Inflammatory macrophage treated with lipopolysaccharide for 1 hour (primary cell): ENCODE measurements at regions not wholly inside any gene's neighbourhood (a gene's known extent, or its start where the extent isn't known, plus 50 kb on each side); places are given as distances from the start of the nearest gene placed in this dataset.

Source experiments
- DNase-seq, 2 donors: peaks; one replicate each; pipeline ENCODE4 v3.0.0-alpha.2; 2020 to 2022

DNA sequence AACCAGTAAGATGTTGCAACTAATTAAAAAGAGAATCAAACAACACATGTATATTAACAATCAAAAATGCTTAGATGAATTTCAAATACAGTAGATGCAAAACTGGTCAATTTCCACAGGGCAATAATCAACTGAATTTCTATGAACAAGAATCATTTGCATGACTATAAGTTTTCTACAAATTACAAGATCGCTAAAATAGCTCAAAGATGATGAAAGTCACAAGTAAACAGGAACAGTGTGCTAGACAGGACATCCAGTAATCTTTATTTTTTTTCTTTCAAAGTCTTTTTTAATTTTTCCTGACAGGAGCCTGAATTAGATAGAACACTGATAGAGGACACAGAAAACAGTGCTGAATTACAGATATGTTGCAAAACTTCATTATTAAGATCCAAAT lies 608.2 kb upstream of the DAB2 start:
- no peak for DNase-seq

DNA sequence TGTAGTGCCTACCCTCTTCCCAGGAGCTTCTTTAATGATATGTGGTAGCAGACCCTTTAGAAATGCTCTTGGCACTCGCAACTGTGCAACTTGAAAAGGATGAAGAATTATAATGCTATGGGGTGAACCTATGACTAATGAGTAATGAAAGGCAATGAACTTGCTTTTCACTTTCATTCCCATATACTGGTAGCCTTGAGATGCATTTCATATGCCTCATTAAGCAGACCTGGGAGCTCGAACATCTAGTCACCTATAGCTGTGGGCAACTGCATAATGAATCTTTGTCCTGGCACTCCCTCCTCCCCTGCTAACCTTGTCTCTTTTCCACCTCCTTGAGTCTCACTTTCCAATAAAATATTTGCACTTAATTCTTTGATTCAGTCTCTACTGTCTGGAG lies 605.9 kb upstream of the DAB2 start:
- DNase-seq, result no peak

DNA sequence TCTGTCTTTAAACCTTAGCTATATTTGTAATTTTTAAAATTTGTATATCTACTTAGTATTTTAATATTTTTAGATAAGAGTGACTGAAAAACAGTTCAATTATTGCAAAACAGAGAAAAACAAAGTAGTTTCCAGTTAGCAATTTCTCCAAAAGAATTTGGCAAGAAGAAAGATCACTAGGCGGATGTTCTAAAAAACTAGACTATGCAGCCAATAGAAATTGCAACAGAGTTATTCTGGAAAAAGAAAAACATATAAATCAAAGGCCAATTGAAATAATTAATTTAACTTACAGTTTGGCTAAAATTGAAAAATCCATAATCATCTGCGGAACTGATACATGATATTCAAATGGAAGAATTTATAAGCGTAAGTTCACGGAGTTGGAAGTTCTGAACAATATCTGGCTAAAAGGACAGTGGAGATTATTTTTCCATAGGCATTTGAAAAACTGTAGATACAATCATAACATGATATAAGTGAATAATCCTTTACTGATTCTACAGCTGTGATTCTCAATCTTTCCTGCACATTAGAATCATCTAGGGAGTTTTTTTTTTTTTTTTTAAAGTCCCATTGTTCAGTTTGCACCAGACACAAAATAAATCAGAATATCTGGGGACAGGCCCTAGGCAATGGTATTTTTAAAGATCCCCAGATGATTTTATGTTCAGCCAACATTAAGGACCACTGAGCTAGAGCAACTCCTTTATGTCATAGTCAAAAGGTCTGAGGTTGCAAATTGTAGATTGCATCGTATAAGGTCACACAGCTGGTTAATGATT lies 605.1 kb upstream of the DAB2 start:
- no peak for DNase-seq

DNA sequence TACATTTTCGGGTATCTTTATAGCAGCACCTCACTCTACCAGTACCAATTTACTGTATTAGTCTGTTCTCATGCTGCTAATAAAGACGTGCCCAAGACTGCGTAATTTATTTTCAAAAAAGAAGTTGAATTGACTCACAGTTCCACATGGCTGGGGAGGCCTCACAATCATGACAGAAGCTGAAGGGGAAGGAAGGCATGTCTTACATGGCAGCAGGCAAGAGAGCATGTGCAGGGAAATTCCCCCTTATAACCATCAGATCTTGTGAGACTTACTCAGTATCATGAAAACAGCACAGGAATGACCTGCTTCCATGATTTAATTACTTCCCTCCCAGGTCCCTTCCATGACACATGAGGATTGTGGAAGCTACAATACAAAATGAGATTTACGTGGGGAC lies 602.6 kb upstream of the DAB2 start:
- peak; percentile 25 to 47 for DNase-seq

DNA sequence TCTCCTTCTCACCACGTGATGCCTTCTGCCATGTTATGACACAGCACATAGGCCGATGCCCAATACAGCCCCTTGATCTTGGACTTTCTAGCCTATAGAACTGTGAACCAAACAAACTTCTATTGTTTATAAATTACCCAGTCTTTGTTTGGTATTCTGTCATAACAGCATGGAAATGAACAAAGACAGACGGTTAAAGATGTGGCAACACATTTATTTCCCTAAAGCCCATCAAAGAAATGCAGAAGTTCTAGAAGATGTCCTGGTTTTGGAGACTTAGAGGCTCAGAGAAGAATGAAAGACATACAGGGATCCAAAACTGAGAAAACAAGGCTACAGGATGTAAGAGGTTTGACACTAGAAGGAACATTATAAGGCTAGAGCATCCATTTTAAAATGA lies 600.8 kb upstream of the DAB2 start:
- peak; percentile 30 to 48 for DNase-seq

DNA sequence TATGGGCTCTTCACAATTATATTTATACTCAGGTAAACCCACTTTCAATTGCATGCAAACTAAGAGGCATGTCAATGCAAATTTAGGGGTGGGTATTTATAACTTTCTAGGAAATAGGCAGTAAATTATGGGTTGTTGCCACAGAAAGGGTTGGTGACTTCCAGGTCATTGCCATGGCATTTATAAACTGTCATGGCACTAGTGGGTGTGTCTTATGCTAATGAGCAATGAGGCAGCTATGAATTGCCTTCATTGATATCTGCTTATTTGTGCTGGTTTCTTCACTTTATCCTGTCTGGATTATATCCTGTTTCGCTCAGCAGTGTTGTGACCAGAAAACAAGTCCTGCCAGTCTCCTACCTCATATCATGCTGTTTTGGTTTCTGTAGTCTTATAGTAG lies 597.3 kb upstream of the DAB2 start:
- no peak for DNase-seq

DNA sequence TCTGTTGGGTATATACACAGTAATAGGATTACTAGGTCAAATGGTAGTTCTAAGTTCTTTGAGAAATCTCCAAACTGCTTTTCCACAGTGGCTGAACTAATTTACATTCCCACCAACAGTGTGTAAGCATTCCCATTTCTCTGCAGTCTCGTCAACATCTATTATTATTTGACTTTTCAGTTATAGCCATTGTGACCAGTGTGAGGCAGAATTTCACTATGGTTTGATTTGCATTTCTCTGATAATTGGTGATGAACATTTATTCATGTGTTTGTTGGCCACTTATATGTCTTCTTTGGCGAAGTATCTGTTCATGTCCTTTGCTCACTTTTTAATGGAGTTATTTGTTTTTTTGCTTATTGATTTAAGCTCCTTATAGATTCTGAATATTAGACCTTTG lies 596.2 kb upstream of the DAB2 start:
- no peak for DNase-seq

DNA sequence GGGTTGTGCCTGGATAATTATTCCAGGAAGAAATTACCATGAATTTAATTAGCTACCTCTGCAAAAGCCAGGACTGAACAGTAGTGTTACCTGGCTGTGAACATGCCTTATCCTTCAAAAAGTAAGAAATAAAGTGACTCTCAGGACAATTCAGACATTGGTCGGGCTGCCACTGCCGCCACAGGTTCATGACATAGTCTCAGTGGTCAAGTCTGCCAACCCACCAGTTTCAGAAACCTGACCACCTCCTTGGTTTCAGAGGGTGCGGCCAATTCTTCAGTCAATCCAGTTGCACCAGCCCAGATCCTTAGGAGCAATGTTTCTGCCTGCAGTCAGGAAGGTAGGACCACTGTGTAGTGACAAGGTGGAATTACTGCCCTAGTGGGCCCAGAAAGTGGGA lies 593.1 kb upstream of the DAB2 start:
- no peak for DNase-seq

DNA sequence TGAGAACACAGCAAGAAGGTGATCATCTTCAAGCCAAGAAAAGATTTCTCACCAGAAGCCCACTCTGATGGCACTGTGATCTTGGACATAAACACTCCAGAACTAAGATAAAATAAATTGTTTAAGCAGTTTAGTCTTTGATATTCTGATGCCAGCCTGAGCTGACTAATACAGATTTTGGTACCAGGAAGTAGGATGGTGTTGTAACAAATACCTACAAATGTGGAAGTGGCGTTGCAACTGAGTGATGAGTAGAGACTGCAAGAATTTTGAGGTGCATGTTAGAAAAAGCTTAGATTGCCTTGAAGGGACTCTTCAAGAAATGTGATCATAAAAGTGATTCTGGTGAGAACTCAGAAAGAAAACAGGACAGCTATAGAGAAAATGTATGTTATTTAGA lies 592.4 kb upstream of the DAB2 start:
- DNase-seq, result peak; percentile 7 to 26

DNA sequence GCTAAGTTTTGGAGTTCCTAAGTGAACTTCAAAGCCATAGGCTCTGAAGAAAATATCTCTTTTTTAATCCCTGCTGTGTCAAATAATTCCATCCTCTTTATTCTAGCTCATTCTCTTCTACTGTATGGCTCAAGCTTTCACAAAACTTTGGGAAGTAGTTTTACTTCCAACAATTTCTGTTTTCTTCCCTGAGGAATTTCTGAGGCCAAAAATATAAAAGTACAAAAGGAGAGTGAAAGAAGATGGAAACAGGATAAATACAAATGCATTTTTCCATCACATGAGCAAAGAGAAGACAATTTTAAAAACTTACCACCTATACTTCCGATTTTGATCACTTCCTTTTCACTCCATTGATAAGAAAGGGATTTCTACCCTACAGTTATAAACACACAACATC lies 585.7 kb upstream of the DAB2 start:
- DNase-seq, result no peak

DNA sequence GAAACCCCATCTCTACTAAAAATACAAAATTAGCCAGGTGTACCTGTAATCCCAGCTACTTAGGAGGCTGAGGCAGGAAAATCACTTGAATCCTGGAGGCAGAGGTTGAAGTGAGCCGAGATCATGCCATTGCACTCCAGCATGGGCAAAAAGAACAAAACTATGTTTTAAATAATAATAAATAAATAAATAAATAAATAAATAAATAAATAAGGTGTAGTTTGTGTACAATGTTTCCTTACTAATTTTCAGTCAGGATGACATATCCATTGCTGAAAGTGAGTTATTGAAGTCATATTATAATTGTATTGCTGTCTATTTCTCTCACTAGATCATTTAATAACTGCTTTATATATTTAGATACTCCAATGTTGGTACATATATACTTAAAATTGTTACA lies 581.5 kb upstream of the DAB2 start:
- no peak for DNase-seq

DNA sequence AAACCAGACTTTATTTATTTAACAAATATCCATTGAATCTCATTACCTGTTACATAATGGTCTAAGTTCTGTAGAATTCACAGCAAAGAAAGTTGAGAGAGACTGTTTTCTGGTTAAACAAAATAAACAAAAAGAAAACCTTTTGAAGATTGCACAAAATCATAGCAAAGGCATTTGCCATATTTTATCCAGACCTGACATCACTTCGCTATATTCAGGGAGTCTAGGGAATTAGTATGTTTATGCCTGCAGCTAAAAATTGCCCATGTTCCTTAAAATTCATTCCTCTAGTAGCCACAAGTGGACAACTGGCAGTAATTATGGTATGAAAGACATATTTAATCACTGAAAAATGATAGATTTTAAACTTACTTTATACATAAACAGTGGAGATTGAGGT lies 577.0 kb upstream of the DAB2 start:
- DNase-seq, result no peak

DNA sequence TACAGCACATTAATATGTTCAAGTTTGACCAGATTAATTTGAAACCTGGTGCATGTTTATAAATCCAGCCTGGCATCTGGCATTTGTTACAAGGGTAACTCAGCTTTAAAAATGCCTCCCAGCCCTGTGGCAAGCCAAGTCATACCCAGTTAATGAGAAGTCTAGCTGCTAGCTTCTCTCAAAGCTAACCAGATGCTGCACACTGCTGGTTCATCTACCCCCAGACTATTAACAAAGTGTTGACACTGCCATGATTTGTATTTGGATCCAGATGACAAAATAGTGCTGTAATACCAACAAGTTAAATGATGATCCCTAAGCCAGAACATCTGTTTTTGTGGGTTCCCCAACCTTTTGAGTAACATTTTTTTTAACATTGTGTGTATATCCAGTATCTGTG lies 573.7 kb upstream of the DAB2 start:
- no peak for DNase-seq

DNA sequence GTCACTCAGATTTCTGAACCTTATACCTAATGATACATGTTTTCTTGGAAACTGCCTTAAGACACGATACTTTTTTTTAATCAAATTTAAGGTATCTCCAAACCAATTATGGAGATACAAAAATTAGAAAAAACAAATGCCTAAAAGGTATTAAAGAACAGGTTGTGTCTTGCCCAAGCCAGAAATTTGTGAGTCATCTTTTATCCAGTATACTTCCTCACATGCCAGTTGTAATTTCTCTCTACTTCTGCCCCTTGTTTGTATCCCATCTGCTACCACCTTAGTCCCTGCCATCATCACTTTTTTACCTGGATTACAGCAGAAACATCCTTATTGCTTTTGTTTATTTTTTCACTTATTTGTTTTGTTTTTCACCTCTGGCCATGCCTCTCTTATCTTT lies 571.2 kb upstream of the DAB2 start:
- DNase-seq, result no peak

DNA sequence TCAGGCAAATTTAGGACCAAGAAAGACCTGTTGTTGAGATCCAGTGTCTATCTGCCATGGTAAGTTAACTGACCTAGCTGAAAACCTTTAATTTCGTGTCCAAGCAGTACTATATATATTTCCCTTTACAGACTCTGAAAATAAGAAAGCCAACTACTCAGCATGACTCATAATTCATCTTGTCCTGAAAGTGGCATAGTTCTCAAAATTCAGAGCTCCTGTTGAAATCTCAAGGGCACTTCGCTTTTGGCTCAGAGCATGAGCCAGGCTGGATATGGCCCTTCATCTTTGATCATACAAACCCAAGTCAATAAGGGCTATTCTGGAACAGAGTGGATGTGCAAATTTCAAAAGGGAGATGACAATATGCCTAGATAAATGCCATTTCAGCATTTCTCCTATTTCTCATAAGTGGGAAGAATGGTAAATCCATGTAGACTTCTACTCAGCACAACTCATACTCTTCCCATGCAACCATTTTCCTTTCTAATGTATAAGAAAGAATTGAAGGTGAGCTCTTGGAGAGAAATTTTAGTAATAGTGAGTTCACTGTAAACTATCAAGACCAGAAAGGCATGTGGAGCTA lies 567.9 kb upstream of the DAB2 start:
- no peak for DNase-seq

DNA sequence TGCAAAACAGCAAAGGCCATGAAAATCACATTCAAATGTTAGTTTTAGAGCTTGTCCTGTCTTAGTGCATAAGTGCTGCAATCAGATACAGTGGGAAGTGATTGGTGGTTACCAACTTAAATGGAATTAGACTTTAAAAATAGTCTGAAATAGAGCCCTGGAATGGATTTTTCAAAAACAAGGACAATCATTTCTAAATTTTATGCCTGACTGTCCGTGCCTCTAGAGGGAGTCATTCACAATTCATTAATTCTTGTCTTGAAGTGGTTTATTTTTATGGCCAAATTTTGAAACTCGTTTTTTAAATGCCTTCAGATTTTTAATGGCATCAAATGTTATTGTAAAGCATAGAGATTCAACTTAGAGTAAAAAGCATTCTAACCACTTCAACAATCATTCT lies 561.8 kb upstream of the DAB2 start:
- DNase-seq, result no peak

DNA sequence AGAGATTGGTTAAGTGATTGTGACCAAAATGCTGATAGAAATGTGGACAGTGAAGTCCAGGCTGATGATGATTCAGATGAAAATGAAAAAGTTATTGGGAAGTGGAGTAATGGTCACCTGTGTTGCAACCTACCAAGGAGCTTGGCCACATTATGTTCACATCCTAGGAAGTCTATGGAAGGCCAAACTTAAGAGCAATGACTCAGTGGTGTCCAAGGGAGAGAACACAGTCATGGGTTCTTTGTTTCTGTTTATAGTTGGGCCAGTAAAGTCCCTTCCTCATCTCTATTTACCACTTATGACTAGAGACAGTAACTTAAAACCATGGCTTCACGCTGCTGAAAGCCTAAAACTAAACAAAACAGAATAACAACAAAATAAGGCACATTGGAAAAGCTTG lies 555.3 kb upstream of the DAB2 start:
- no peak for DNase-seq

DNA sequence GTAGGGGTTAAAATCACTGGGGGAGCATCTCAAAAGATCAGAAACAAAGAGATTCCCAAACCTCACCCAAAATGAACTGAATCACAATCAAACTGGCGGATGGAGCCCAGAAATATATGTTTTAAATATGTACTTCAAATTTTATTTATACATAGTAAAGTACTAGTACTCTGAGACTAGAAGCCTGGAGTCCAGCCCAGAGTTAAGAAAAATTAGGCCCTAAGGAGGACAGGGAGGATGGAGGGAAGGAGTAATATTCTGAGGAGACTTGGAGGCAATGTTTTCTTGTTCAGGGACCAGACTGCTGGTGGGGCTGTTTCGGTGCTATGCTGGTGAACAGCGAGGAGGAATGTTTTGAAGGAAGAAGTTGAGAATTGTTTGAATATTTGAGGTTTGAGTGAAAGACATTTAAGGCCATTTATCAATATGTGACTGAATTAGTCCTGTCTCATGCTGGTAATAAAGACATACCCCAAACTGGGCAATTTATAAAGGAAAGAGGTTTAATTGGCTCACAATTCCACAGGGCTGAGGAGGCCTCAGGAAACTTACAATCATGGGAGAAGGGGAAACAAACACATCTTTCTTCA lies 552.4 kb upstream of the DAB2 start:
- no peak for DNase-seq

DNA sequence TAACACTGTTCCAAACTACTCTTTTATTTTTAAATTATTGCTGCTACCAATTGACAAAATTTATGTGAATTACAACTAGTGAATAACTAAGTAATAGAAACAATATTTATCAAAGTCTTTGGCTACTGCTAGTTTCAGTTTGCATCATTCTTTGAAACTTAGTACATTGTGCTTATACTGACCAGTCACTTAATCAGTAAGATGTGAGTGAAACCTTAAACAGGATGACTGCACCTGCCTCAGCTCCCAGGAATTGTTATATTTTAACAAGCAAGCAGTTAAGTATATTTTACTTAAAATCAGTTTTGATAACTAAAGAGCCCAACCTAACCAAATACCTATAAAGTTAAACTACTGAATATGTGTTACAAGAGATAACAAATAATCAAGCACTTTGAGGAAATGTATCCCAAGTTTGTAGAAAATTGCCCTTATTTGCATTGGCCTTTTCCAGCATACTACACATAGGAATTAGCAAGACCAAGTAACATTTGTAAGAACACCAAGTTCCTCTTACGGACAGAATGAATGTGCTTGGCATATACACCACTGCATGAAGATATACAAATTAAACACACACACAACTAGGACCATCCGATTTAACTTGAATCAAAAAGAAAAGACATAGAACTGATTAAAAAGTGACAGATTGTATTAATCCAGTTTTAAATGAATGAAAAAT lies 545.5 kb upstream of the DAB2 start:
- no peak for DNase-seq

DNA sequence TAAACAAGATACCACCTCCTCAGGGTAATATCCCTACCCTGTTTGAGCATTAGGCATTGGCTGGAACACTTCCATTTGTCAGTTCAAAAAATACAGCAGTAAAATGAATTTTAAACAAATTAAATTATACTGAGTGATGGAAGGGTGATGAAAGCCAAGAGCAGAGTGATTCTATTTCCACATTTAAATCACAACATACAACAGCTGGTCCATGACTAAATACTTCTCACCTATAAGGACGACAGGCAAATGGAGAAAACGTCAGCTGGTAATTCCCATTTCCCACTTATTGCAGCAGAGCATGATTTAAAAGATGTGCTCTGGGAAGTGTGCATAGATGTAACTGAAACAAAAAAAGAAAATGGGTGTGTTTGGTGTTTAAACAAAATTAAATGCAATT lies 543.6 kb upstream of the DAB2 start:
- no peak for DNase-seq

DNA sequence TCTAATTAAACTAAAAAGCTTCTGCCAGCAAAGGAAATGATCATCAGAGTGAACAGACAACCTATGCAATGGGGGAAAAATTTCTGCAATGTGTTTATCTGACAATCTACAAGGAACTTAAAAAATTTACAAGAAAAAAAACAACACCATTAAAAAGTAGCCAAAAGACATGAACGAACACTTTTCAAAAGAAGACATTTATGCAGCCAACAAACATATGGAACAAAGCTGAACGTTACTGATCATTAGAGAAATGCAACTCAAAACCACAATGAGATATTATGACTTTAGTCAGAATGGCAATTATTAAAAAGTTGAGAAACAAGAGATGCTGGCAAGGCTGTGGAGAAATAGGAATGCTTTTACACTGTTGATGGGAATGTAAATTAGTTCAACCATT lies 530.4 kb upstream of the DAB2 start:
- no peak for DNase-seq

DNA sequence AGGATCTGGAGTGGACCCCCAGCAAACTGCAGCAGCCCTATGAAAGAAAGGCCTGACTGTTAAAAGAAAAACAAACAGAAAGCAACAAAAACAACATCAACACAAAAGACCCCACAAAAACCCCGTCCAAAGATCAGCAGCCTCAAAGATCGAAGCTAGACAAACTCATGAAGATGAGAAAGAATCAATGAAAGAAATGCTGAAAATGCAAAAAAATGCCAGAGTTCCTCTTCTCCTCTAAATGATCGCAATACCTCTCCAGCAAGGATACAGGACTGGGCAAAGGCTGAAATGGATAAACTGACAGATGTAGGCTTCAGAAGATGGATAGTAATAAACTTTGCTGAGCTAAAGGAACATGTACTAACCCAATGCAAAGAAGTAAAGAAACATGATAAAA lies 526.3 kb upstream of the DAB2 start:
- DNase-seq, result no peak

DNA sequence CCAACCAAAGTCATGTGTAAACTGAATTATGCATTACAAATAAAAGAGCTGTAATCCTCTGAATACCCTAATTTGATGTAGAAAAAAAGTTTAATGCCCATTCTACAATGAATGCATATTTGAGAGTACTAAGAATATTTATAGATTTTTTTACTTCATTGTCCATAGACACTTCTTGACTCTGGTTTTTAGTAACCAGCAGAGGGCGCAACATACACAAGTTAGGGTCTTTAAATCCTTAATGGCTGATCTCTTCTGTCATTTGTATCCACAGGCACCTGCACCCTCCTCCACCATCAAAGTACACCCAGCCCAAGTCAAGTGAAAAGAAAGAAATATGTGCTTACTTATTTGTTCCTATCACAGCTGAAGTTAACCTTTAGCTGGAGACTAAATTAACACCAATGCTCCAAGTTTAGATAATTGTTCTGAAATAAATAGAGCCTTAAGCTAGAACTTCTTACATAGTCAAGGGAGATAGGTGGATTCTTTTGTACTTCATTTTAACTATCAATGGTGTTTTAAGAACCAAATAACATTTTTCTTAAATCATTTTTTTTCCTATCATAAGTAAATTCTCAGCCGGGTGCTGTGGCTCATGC lies 524.2 kb upstream of the DAB2 start:
- peak; percentile 53 to 80 for DNase-seq

DNA sequence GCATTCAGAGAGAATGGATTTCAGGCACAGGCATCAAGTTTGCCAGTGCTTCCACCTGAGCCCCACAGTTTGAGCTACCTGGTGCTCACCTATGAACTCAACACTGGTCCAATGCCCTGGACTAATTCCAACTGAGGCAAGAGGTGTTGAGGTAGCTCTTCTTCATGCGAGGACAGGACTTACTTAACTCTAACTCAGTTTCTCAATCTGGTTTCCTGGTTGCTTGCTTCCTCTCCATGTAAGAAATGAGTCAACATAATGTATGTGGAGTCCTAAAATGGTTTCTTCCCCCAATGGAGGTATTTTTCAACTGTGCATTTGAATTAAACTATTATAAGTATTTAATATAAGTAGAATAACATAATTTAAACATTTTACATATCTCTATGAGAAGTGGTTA lies 523.6 kb upstream of the DAB2 start:
- peak; percentile 39 to 52 for DNase-seq
